Urinary bladder (tissue), 3 donors: ENCODE measurements at regions not wholly inside any gene's neighbourhood (a gene's known extent, or its start where the extent isn't known, plus 50 kb on each side); places are given as distances from the start of the nearest gene placed in this dataset.
"Not testable (repeated sequence)": the region's sequence is repeated elsewhere in the genome, so short reads cannot be mapped to it uniquely, and the experiment has no call there.

ENCODE experiments used
- DNase-seq: peaks from one replicate; pipeline ENCODE4 v3.0.0-alpha.2; 2015; ENCODE audit errors: extremely low spot score
- H3K27ac ChIP-seq: one replicate; pipeline ENCODE4 v1.5.1; 2013; ENCODE audit warnings: low read depth, mild to moderate bottlenecking, moderate library complexity
- H3K36me3 ChIP-seq: one replicate; pipeline ENCODE4 v1.6.1; 2013; ENCODE audit warnings: mild to moderate bottlenecking, moderate library complexity; ENCODE audit not compliant: insufficient read depth
- H3K4me1 ChIP-seq: one replicate; pipeline ENCODE4 v1.6.1; 2013; ENCODE audit warnings: mild to moderate bottlenecking, moderate library complexity; ENCODE audit not compliant: insufficient read depth
- H3K4me3 ChIP-seq: one replicate; pipeline ENCODE4 v1.5.1; 2013; ENCODE audit warnings: low read depth, low read length
- WGBS: extraction: QIAGEN DNeasy Blood & Tissue Kit; methylation state at CpG from one replicate; pipeline ENCODE4 v1.1.7; 2013; 5-methylcytosine and 5-hydroxymethylcytosine counted together
- donor health status: healthy with polysubstance abuse.
- donor health status: healthy.

GRCh38 chr7:67662804-67663203 is 666.2 kb downstream of the TYW1 start:
- no peaks in the 10 kb centered on the region for H3K36me3 ChIP-seq
- H3K4me3 ChIP-seq, result no peak overlapping the region
- 94% methylated on average over 1 of the region's 1 CpG for WGBS
- H3K27ac ChIP-seq, result no peak overlapping the region
- DNase-seq, result no peak
- no peaks in the 10 kb centered on the region for H3K4me1 ChIP-seq

GRCh38 chr7:67663644-67664043 is 667.0 kb downstream of the TYW1 start:
- 71% methylated on average over 1 of the region's 1 CpG for WGBS
- H3K27ac ChIP-seq, result no peak overlapping the region
- H3K4me1 ChIP-seq, result no peaks in the 10 kb centered on the region
- H3K4me3 ChIP-seq, result no peak overlapping the region
- H3K36me3 ChIP-seq, result no peaks in the 10 kb centered on the region
- no peak for DNase-seq

DNA sequence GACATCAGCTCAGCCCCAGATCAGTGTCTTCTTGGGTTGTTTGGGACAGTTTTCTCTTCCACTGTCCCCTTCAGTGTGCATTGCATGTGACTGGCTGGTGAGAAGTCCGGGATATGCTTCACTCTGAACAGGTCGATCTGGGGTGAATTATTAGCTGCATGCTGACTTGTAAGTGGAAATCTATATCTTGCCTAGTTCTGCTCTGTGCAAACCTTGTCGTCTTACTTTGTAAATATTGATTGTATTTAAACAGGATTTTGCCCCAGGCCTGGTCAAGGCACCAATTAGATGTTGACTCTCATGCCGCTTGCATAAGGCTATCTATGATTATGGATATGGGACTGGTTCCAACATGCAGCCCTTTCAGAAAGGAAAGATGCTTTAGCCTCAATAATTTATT is 669.7 kb downstream of the TYW1 start:
- not testable (repeated sequence) for H3K4me1 ChIP-seq, H3K36me3 ChIP-seq, H3K4me3 ChIP-seq, H3K27ac ChIP-seq, DNase-seq
- 52% methylated on average over 4 of the region's 4 CpGs for WGBS

- Histone ChIP-seq H3K4me3 (no peak overlapping the region), H3K27ac (no peak overlapping the region), H3K4me1 (no peaks in the 10 kb centered on the region), H3K36me3 (no peaks in the 10 kb centered on the region)
- 28% methylated on average over 4 of the region's 4 CpGs for WGBS
- no peak for DNase-seq
These were observed 674.4 kb downstream of the TYW1 start for GRCh38 chr7:67671006-67671548.

DNA sequence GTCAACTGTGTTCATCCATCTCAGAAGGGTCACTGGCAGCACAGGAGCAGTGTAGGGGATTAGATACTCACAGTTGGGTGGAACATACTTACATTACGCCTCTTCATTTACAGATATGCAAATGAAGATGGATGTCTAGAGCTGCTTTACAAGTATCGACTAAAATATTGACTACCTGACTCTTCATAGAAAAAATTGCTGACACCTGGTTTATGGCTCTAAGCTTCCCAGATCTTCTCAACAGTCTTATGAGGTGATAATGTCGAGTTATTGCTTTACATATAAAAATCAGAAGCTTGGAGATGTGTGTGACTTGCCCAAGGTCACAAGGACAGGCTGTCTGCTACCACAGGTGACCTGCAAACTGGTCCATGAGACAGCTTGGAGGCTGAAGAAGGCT is 677.2 kb downstream of the TYW1 start:
- H3K27ac ChIP-seq, result no peak overlapping the region
- 82% methylated on average over 3 of the region's 3 CpGs for WGBS

DNA sequence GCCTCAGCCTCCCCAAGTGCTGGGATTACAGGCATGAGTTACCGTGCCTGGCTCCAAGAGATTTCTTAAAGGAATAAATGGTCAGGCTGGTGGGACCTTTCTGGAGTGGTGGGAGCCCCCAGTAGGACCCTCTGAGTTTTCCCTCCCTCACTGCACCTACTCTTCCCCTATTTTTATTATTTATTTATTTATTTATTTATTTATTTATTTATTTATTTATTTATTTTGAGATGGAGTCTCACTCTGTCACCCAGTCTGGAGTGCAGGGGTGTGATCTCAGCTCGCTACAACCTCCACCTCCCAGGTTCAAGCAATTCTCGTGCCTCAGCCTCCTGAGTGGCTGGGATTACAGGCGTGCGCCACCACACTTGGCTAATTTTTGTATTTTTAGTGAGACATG is 678.2 kb downstream of the TYW1 start:
- DNase-seq, H3K27ac ChIP-seq, H3K4me3 ChIP-seq, H3K36me3 ChIP-seq, H3K4me1 ChIP-seq: not testable (repeated sequence)
- WGBS, result 91% methylated on average over 5 of the region's 5 CpGs

More for the DNA sequence above, 677.2 kb downstream of the TYW1 start:
- Histone ChIP-seq H3K4me3 (no peak overlapping the region), H3K36me3 (no peaks in the 10 kb centered on the region), H3K4me1 (no peaks in the 10 kb centered on the region)
- no peak for DNase-seq

GRCh38 chr7:67675971-67676370 is 679.3 kb downstream of the TYW1 start:
- H3K4me3 ChIP-seq, result no peak overlapping the region
- H3K36me3 ChIP-seq, result no peaks in the 10 kb centered on the region
- H3K27ac ChIP-seq, result no peak overlapping the region
- 64% methylated on average over 2 of the region's 2 CpGs for WGBS
- no peaks in the 10 kb centered on the region for H3K4me1 ChIP-seq
- no peak for DNase-seq

DNA sequence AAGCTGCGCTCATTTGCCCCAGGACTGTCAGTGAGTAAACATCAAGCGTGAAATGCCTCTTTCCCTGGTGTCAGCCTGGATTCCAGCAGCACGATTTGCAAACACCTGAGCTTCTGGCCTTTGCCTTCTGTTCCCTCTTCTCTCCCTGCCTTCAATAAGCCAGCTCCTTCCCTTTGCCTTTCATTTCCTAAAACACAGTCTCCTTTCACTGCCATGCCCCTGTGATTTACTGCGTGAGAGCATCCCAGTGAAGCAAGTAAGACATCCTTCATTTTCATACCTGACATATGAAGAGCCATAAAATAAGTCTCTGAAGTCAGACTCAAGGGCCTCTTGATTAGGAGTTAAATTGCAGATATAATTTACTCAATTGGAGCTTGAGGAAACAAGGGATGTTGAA is 681.8 kb downstream of the TYW1 start:
- no peak overlapping the region for H3K27ac ChIP-seq
- 68% methylated on average over 4 of the region's 4 CpGs for WGBS
- no peaks in the 10 kb centered on the region for H3K4me1 ChIP-seq
- DNase-seq, result no peak
- no peak overlapping the region for H3K4me3 ChIP-seq
- H3K36me3 ChIP-seq, result no peaks in the 10 kb centered on the region

- WGBS, result 92% methylated on average over 4 of the region's 4 CpGs
- Histone ChIP-seq H3K4me3 (no peak overlapping the region), H3K27ac (no peak overlapping the region), H3K4me1 (no peaks in the 10 kb centered on the region), H3K36me3 (no peaks in the 10 kb centered on the region)
- DNase-seq, result no peak
These were observed 687.0 kb downstream of the TYW1 start for GRCh38 chr7:67683628-67684027.

- WGBS, result 96% methylated on average over 1 of the region's 1 CpG
- no peak for DNase-seq
- no peaks in the 10 kb centered on the region for H3K36me3 ChIP-seq
- H3K4me1 ChIP-seq, result no peaks in the 10 kb centered on the region
- H3K4me3 ChIP-seq, result no peak overlapping the region
- no peak overlapping the region for H3K27ac ChIP-seq
These were observed 694.1 kb downstream of the TYW1 start for GRCh38 chr7:67690700-67691099.

- Histone ChIP-seq H3K36me3 (no peaks in the 10 kb centered on the region), H3K4me1 (no peaks in the 10 kb centered on the region), H3K4me3 (no peak overlapping the region), H3K27ac (no peak overlapping the region)
- WGBS, result 26% methylated on average over 4 of the region's 4 CpGs
- DNase-seq, result no peak
These were observed 695.8 kb downstream of the TYW1 start for GRCh38 chr7:67692425-67692824.

GRCh38 chr7:67696124-67696523 is 699.5 kb downstream of the TYW1 start:
- Histone ChIP-seq H3K27ac (no peak overlapping the region), H3K4me1 (no peaks in the 10 kb centered on the region), H3K4me3 (no peak overlapping the region), H3K36me3 (no peaks in the 10 kb centered on the region)
- 81% methylated on average over 5 of the region's 5 CpGs for WGBS
- DNase-seq, result no peak

GRCh38 chr7:67696878-67697277 is 700.2 kb downstream of the TYW1 start:
- no peaks in the 10 kb centered on the region for H3K4me1 ChIP-seq
- no peak overlapping the region for H3K27ac ChIP-seq
- no peak overlapping the region for H3K4me3 ChIP-seq
- 74% methylated on average over 7 of the region's 7 CpGs for WGBS
- no peaks in the 10 kb centered on the region for H3K36me3 ChIP-seq
- peak; percentile 20 for DNase-seq

- Histone ChIP-seq H3K36me3 (no peaks in the 10 kb centered on the region), H3K27ac (no peak overlapping the region), H3K4me3 (no peak overlapping the region), H3K4me1 (no peaks in the 10 kb centered on the region)
- 71% methylated on average over 6 of the region's 6 CpGs for WGBS
- no peak for DNase-seq
These were observed 701.7 kb downstream of the TYW1 start for GRCh38 chr7:67698354-67698753.

DNA sequence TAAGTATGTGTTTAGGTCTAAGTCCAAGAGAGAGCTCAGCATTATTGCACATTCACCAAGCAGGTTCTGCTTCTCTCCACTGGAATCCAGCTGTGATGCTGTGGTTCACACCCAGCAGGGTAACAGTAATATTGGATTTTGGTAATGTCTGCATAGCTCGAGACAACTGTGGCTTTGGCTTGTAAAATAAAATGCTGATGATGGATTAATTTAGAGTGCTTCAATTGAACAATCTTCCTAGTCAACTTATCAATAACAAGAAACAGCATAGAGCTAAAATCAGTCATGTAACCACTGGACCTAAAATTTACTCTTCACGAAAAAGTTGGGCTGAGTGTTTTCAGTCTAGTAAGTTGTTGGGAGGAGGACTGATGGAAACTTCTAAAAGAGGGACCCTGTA is 709.2 kb downstream of the TYW1 start:
- no peak for DNase-seq
- H3K36me3 ChIP-seq, result no peaks in the 10 kb centered on the region
- no peak overlapping the region for H3K27ac ChIP-seq
- H3K4me3 ChIP-seq, result no peak overlapping the region
- no peaks in the 10 kb centered on the region for H3K4me1 ChIP-seq
- WGBS, result 71% methylated on average over 2 of the region's 2 CpGs
